Left lung (tissue), 4 donors: ENCODE measurements at regions not wholly inside any gene's neighbourhood (a gene's known extent, or its start where the extent isn't known, plus 50 kb on each side); places are given as distances from the start of the nearest gene placed in this dataset.

Experiments
- ATAC-seq: fragments of 200-7000 bp; cut with Tn5 transposase; one replicate; pipeline ENCODE4 v1.9.1; 2020; ENCODE audit warnings: moderate library complexity
- DNase-seq, 4 donors: peaks; one replicate each; pipeline ENCODE4 v3.0.0-alpha.2; 2013 to 2020
- H3K27ac ChIP-seq, 2 donors: fragments of 200-600 bp; sonication (generic) in 1 of 2; one replicate each; pipeline versions ENCODE4 v1.5.0 to v1.8.0; 2020 to 2021
- H3K27me3 ChIP-seq, 2 donors: fragments of 200-600 bp; sonication (generic) in 1 of 2; one replicate each; pipeline versions ENCODE4 v1.5.0 to v1.8.0; 2020 to 2021
- H3K36me3 ChIP-seq, 2 donors: fragments of 200-600 bp; sonication (generic) in 1 of 2; one replicate each; pipeline versions ENCODE4 v1.5.0 to v1.8.0; 2020 to 2021
- H3K4me1 ChIP-seq, 2 donors: fragments of 200-600 bp; one replicate each; pipeline ENCODE4 v1.8.0; 2021
- H3K4me3 ChIP-seq, 2 donors: fragments of 200-600 bp; sonication (generic) in 1 of 2; one replicate each; pipeline versions ENCODE4 v1.5.0 to v1.8.0; 2020 to 2021; ENCODE audit warnings: mild to moderate bottlenecking in 1 of 2
- H3K9me3 ChIP-seq, 2 donors: fragments of 200-600 bp; sonication (generic) in 1 of 2; one replicate each; pipeline versions ENCODE4 v1.5.0 to v1.8.0; 2020 to 2021
- intact Hi-C, 2 donors: fragments of 100-400 bp; cut with DNase I; formaldehyde crosslinking; loops; one replicate each; pipeline versions ENCODE4 v1.11.2 to v1.14.2; 2022
- TF ChIP-seq, protein P1 (sequence below), 2 donors: fragments of 200-600 bp; sonication (generic) in 1 of 2; IDR thresholded peaks; one replicate each; pipeline versions ENCODE4 v1.5.0 to v1.8.0; 2021; ENCODE audit warnings: antibody characterized with exemption in 2 of 2
- donor health status: DM: no; HTN: yes; CAD: no.
- donor health status: DM: no; HTN: no; CAD: no.

DNA sequence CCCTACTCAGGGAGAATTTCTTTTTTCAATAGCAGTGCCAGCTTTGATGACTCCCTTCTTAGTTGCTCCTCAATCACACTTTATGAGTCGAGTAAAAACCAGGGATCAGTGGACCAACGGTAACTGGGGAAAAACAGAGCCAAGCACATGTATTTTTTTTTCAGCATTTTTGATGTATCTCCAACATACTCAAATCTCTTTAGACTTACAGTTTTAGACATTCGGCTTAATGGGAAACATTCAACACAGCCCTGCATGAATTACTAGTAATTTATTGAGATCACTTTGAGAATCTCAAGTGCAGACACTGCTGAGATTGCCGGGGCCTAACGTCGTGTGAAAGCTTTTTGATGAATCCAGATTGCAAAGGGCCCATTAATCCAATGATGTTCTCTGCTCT, 306.7 kb downstream of the NUAK1 start:
- intact Hi-C loops: no loop called here
- Histone ChIP-seq H3K4me1 (no peaks in the 10 kb centered on the region), H3K27me3 (no peaks in the 10 kb centered on the region), H3K27ac (no peak overlapping the region), H3K4me3 (no peak overlapping the region), H3K36me3 (no peaks in the 10 kb centered on the region), H3K9me3 (no peaks in the 10 kb centered on the region)
- ATAC-seq (no peak), DNase-seq (no peak)
- TF ChIP-seq, protein P1, sequence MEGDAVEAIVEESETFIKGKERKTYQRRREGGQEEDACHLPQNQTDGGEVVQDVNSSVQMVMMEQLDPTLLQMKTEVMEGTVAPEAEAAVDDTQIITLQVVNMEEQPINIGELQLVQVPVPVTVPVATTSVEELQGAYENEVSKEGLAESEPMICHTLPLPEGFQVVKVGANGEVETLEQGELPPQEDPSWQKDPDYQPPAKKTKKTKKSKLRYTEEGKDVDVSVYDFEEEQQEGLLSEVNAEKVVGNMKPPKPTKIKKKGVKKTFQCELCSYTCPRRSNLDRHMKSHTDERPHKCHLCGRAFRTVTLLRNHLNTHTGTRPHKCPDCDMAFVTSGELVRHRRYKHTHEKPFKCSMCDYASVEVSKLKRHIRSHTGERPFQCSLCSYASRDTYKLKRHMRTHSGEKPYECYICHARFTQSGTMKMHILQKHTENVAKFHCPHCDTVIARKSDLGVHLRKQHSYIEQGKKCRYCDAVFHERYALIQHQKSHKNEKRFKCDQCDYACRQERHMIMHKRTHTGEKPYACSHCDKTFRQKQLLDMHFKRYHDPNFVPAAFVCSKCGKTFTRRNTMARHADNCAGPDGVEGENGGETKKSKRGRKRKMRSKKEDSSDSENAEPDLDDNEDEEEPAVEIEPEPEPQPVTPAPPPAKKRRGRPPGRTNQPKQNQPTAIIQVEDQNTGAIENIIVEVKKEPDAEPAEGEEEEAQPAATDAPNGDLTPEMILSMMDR (IDR thresholded peaks at IDR 0.05): no peak

GRCh38 chr12:105832806-105833205, 305.9 kb downstream of the NUAK1 start:
- Histone ChIP-seq H3K36me3 (no peaks in the 10 kb centered on the region), H3K4me3 (no peak overlapping the region), H3K9me3 (no peaks in the 10 kb centered on the region), H3K27me3 (no peaks in the 10 kb centered on the region), H3K4me1 (no peaks in the 10 kb centered on the region), H3K27ac (no peak overlapping the region)
- ATAC-seq: no peak
- intact Hi-C loops: no loop called here
- DNase-seq: no peak
- TF ChIP-seq, protein P1 (IDR thresholded peaks at IDR 0.05): no peak

GRCh38 chr12:105834496-105834895, 304.3 kb downstream of the NUAK1 start:
- DNase-seq (no peak), ATAC-seq (no peak)
- TF ChIP-seq, protein P1 (IDR thresholded peaks at IDR 0.05): no peak
- H3K36me3 ChIP-seq: no peaks in the 10 kb centered on the region
- no peak overlapping the region for H3K27ac ChIP-seq
- H3K4me1 ChIP-seq: no peaks in the 10 kb centered on the region
- H3K9me3 ChIP-seq: no peaks in the 10 kb centered on the region
- no peak overlapping the region for H3K4me3 ChIP-seq
- intact Hi-C loops: no loop called here
- no peaks in the 10 kb centered on the region for H3K27me3 ChIP-seq

DNA sequence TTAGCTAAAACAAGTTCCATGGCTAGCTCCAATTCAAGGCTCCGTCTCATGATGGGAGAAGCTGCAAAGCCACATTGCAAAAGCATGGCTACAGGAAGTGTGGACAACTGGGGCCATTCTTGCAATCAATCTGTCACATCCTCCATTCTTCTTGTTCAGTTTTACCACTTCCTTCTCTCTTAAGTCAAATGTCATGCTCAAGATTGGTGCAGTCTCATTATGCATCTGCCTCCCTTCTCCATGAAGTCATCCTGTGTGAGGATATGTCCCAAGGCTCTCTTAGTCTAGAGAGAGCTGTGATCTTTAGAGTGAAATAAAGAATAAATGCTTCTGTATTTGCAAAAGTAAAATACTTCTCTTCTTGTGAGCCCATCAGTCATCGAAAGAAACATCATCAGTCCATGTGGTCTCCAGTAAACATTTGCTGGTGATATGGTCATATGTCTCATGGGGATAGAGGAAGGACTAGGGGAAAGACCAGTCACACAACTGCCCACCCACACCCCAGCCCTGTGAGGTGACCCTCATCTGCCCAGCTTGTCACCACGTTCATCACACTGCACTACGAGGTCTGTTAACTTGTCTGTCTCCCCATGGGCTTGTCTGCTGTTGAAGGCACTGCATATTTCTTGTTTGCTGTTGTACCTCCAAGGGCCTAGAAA, 303.0 kb downstream of the NUAK1 start:
- Histone ChIP-seq H3K27ac (peak overlapping the region in 1 of 2 donors; percentile 21), H3K4me1 (no peaks in the 10 kb centered on the region), H3K9me3 (no peaks in the 10 kb centered on the region), H3K4me3 (no peak overlapping the region), H3K36me3 (no peaks in the 10 kb centered on the region), H3K27me3 (no peaks in the 10 kb centered on the region)
- ATAC-seq (no peak), DNase-seq (no peak)
- intact Hi-C loops: no loop called here
- TF ChIP-seq, protein P1 (IDR thresholded peaks at IDR 0.05): no peak

GRCh38 chr12:105836242-105836622, 302.5 kb downstream of the NUAK1 start:
- no peaks in the 10 kb centered on the region for H3K27me3 ChIP-seq
- intact Hi-C loops: no loop called here
- no peaks in the 10 kb centered on the region for H3K36me3 ChIP-seq
- no peak overlapping the region for H3K27ac ChIP-seq
- TF ChIP-seq, protein P1 (IDR thresholded peaks at IDR 0.05): no peak
- DNase-seq (no peak), ATAC-seq (no peak)
- H3K9me3 ChIP-seq: no peaks in the 10 kb centered on the region
- no peaks in the 10 kb centered on the region for H3K4me1 ChIP-seq
- H3K4me3 ChIP-seq: no peak overlapping the region
